HG03175 (cell line): ENCODE measurements at regions not wholly inside any gene's neighbourhood (a gene's known extent, or its start where the extent isn't known, plus 50 kb on each side); places are given as distances from the start of the nearest gene placed in this dataset.

ENCODE experiments used
- ATAC-seq: cut with Tn5 transposase; IDR thresholded peaks from one replicate; pipeline ENCODE4 v1.9.1; 2021; ENCODE audit warnings: mild to moderate bottlenecking, moderate library complexity; ENCODE audit not compliant: unreplicated experiment

GRCh38 chr11:26278354-26278753 lies 53.6 kb upstream of the ANO3 start:
- no peak for ATAC-seq
